CD14-positive monocyte (primary cell): ENCODE measurements at regions not wholly inside any gene's neighbourhood (a gene's known extent, or its start where the extent isn't known, plus 50 kb on each side); places are given as distances from the start of the nearest gene placed in this dataset.

Source experiments
- DNase-seq, 3 donors: peaks; one replicate each; pipeline ENCODE4 v3.0.0-alpha.2; 2011 to 2022
- H2AFZ ChIP-seq: 2 replicates; pipeline ENCODE4 v1.6.0; 2012; ENCODE audit warnings: mild to moderate bottlenecking, low read depth, low read length, inconsistent platforms; ENCODE audit not compliant: insufficient read depth, poor library complexity, severe bottlenecking
- H3K27ac ChIP-seq, 2 donors: 1 replicate in 1 of 2; 2 replicates in 1 of 2; pipeline ENCODE4 v1.5.1; 2012 to 2013; ENCODE audit warnings: low read length in 2 of 2, control low read depth in 1 of 2, inconsistent platforms in 1 of 2, low read depth in 1 of 2, mild to moderate bottlenecking in 1 of 2
- H3K27me3 ChIP-seq, 2 donors: one replicate each; pipeline versions ENCODE4 v1.6.0 to v1.6.1; 2011 to 2013; ENCODE audit warnings: low read length in 2 of 2; ENCODE audit not compliant: control insufficient read depth in 2 of 2, insufficient read depth in 2 of 2
- H3K36me3 ChIP-seq, 2 donors: replicated peaks in 1 of 2; 1 replicate in 1 of 2; 2 replicates in 1 of 2; pipeline versions ENCODE4 v1.5.1 to v1.6.1; 2012 to 2013; ENCODE audit warnings: low read length in 2 of 2, control low read depth in 1 of 2, inconsistent platforms in 1 of 2, mild to moderate bottlenecking in 1 of 2; ENCODE audit not compliant: insufficient read depth in 2 of 2, control insufficient read depth in 1 of 2
- H3K4me1 ChIP-seq, 2 donors: 1 replicate in 1 of 2; 2 replicates in 1 of 2; pipeline versions ENCODE4 v1.5.1 to v1.6.1; 2012 to 2013; ENCODE audit warnings: low read length in 2 of 2, control low read depth in 1 of 2, inconsistent platforms in 1 of 2, mild to moderate bottlenecking in 1 of 2, moderate library complexity in 1 of 2; ENCODE audit not compliant: insufficient read depth in 2 of 2, control insufficient read depth in 1 of 2
- H3K4me2 ChIP-seq: replicated peaks from 2 replicates; pipeline ENCODE3; 2012; ENCODE audit warnings: low read length, moderate library complexity, mild to moderate bottlenecking; ENCODE audit not compliant: poor library complexity, severe bottlenecking; ENCODE audit errors: extremely low read depth
- H3K4me3 ChIP-seq, 3 experiments: fragments of 200-600 bp in 1 of 3; sonication (generic) in 1 of 3; replicated peaks in 1 of 3; 1 replicate in 2 of 3; 2 replicates in 1 of 3; pipeline ENCODE4 v1.5.1; 2011 to 2013; ENCODE audit warnings: low read length in 3 of 3, mild to moderate bottlenecking in 3 of 3, control low read depth in 2 of 3, low read depth in 2 of 3, inconsistent platforms in 1 of 3, moderate library complexity in 1 of 3
- H3K79me2 ChIP-seq: 2 replicates; pipeline ENCODE4 v1.6.0; 2012; ENCODE audit warnings: mild to moderate bottlenecking, control low read depth, inconsistent platforms, low read length, moderate library complexity; ENCODE audit not compliant: insufficient read depth
- H3K9ac ChIP-seq: 2 replicates; pipeline ENCODE4 v1.6.0; 2017; ENCODE audit warnings: low read length, mild to moderate bottlenecking; ENCODE audit not compliant: insufficient read depth, poor library complexity, severe bottlenecking
- H3K9me3 ChIP-seq, 2 donors: replicated peaks in 1 of 2; 1 replicate in 1 of 2; 2 replicates in 1 of 2; pipeline versions ENCODE4 v1.5.1 to v1.6.1; 2012 to 2013; ENCODE audit warnings: low read length in 2 of 2, control low read depth in 1 of 2; ENCODE audit not compliant: control insufficient read depth in 1 of 2, insufficient read depth in 1 of 2
- H4K20me1 ChIP-seq: 2 replicates; pipeline ENCODE4 v1.6.0; 2012; ENCODE audit warnings: mild to moderate bottlenecking, low read length, control low read depth, moderate library complexity; ENCODE audit not compliant: insufficient read depth
- H3K27ac Mint-ChIP-seq, 7 donors: one replicate each; pipeline ENCODE4 v1.8.0; 2020; ENCODE audit warnings: mild to moderate bottlenecking in 7 of 7, mixed read lengths in 7 of 7, moderate library complexity in 6 of 7, inconsistent platforms in 2 of 7
- H3K27me3 Mint-ChIP-seq, 3 donors: one replicate each; pipeline ENCODE4 v1.8.0; 2021 to 2022; ENCODE audit warnings: low read depth in 3 of 3, mild to moderate bottlenecking in 3 of 3, mixed read lengths in 3 of 3, moderate library complexity in 3 of 3, inconsistent platforms in 1 of 3
- H3K36me3 Mint-ChIP-seq, 2 donors: one replicate each; pipeline ENCODE4 v1.8.0; 2020; ENCODE audit warnings: mixed read lengths in 2 of 2, inconsistent platforms in 1 of 2, mild to moderate bottlenecking in 1 of 2
- H3K4me1 Mint-ChIP-seq: one replicate; pipeline ENCODE4 v1.8.0; 2020; ENCODE audit warnings: mild to moderate bottlenecking, mixed read lengths
- H3K4me3 Mint-ChIP-seq, 2 donors: one replicate each; pipeline ENCODE4 v1.8.0; 2020; ENCODE audit warnings: mild to moderate bottlenecking in 2 of 2, mixed read lengths in 2 of 2, moderate library complexity in 1 of 2
- H3K9me3 Mint-ChIP-seq, 7 donors: one replicate each; pipeline ENCODE4 v1.8.0; 2020 to 2022; ENCODE audit warnings: mixed read lengths in 7 of 7, mild to moderate bottlenecking in 6 of 7, moderate library complexity in 6 of 7, inconsistent platforms in 2 of 7
- WGBS: methylation state at CpG from one replicate; pipeline ENCODE4 v1.1.5; 2013; ENCODE audit warnings: missing lambda C conversion rate; ENCODE audit not compliant: insufficient coverage; 5-methylcytosine and 5-hydroxymethylcytosine counted together
- intact Hi-C, 2 donors: fragments of 100-400 bp; cut with micrococcal nuclease; formaldehyde crosslinking; loops; one replicate each; pipeline versions ENCODE4 v1.15.0 to v1.15.1; 2023
- TF ChIP-seq, protein P1 (sequence below): fragments of 200-600 bp; IDR thresholded peaks from one replicate; pipeline ENCODE4 v1.8.0; 2022; ENCODE audit warnings: antibody characterized with exemption, mild to moderate bottlenecking

DNA sequence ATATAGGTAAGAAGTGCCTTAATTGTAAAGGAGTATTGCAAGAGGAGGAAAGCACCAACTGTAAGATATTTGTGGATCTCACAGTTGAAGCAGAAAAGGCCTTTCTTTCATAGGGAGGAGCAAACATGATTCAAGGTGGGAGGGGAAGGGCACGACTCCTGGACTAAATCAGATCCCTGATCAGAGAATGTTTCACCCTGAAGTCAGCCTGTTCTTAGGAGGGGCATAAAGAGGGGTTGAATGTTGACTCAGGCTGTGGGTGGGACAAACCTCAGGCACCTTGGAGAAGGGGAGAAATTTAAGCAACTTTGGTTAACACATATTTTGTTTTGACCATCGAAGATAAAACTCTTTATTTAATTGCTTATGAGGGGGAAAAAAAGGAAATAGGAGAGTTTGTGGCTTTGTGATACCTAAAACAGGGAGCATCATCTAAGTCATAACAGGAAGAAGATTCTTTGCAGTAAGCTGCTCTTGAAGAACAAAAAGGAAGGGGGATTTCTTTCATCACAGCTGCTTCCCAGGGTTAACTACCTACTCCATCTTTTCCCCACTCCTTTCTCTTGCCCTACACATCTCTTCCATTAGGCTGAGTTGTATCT, 158.6 kb upstream of the ZNF267 start:
- Histone ChIP-seq H3K4me2 (peak overlapping the region; percentile 72), H3K36me3 (peaks cover 0 to 13% of the 10 kb centered on the region in 2 donors), H3K9me3 (peaks cover 35 to 46% of the 10 kb centered on the region in 2 donors), H3K4me1 (peaks cover 20 to 22% of the 10 kb centered on the region in 2 donors), H3K27ac (no peak overlapping the region), H3K9ac (no peak overlapping the region), H3K27me3 (no peaks in the 10 kb centered on the region), H3K79me2 (peaks cover 30% of the 10 kb centered on the region), H3K4me3 (peak overlapping the region in 1 of 3 experiments; percentile 91), H4K20me1 (no peaks in the 10 kb centered on the region), H2AFZ (no peak overlapping the region)
- Mint-ChIP-seq H3K27ac (peak overlapping the region in 4 of 7 donors; percentile 11 to 84 (median 71)), H3K4me1 (peaks cover 27% of the 10 kb centered on the region), H3K4me3 (peak overlapping the region in 1 of 2 donors; percentile 33), H3K27me3 (peaks cover 1 to 7% (median 2%) of the 10 kb centered on the region in 3 donors), H3K9me3 (peaks cover 21 to 58% (median 41%) of the 10 kb centered on the region in 7 donors), H3K36me3 (peaks cover 27 to 30% of the 10 kb centered on the region in 2 donors)
- no CpG with 5 or more reads among the region's 2 CpGs for WGBS
- DNase-seq = peak in 1 of 3 donors; percentile 11
- intact Hi-C loops = no loop called here
- TF ChIP-seq, protein P1, sequence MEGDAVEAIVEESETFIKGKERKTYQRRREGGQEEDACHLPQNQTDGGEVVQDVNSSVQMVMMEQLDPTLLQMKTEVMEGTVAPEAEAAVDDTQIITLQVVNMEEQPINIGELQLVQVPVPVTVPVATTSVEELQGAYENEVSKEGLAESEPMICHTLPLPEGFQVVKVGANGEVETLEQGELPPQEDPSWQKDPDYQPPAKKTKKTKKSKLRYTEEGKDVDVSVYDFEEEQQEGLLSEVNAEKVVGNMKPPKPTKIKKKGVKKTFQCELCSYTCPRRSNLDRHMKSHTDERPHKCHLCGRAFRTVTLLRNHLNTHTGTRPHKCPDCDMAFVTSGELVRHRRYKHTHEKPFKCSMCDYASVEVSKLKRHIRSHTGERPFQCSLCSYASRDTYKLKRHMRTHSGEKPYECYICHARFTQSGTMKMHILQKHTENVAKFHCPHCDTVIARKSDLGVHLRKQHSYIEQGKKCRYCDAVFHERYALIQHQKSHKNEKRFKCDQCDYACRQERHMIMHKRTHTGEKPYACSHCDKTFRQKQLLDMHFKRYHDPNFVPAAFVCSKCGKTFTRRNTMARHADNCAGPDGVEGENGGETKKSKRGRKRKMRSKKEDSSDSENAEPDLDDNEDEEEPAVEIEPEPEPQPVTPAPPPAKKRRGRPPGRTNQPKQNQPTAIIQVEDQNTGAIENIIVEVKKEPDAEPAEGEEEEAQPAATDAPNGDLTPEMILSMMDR = no peak

DNA sequence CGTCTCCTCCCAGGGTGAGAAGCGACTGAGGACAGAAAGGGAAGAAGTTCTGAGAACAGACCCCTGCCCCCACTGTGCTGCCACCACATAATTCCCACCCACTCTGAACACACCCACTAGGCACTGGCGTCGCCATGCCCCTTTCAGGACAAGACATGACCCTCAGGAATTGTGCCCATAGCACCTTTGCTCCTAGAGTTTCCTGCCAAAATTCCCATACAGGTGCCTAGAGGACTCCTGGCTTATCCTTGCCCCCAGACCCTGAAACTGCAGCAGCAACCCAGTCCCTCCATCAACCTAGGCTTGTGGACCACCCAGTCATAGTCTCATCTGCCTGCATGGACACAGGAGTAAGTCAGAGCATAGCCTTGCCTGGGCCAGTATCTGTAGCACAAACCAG, 157.7 kb upstream of the ZNF267 start:
- Mint-ChIP-seq H3K36me3 (peaks cover 27 to 30% of the 10 kb centered on the region in 2 donors), H3K27ac (peak overlapping the region in 1 of 7 donors; percentile 60), H3K4me3 (no peak overlapping the region), H3K4me1 (peaks cover 27% of the 10 kb centered on the region), H3K27me3 (peaks cover 0 to 4% (median 2%) of the 10 kb centered on the region in 3 donors), H3K9me3 (peaks cover 24 to 65% (median 43%) of the 10 kb centered on the region in 7 donors)
- peaks cover 0 to 13% of the 10 kb centered on the region in 2 donors for H3K36me3 ChIP-seq
- no peak overlapping the region for H3K9ac ChIP-seq
- TF ChIP-seq, protein P1 = no peak
- intact Hi-C loops = no loop called here
- H3K27me3 ChIP-seq = no peaks in the 10 kb centered on the region
- peaks cover 20 to 22% of the 10 kb centered on the region in 2 donors for H3K4me1 ChIP-seq
- no peak overlapping the region for H3K4me2 ChIP-seq
- no peak for DNase-seq
- no peak overlapping the region for H2AFZ ChIP-seq
- no peak overlapping the region for H3K27ac ChIP-seq
- peaks cover 39 to 49% of the 10 kb centered on the region in 2 donors for H3K9me3 ChIP-seq
- no peaks in the 10 kb centered on the region for H4K20me1 ChIP-seq
- H3K79me2 ChIP-seq = peaks cover 30% of the 10 kb centered on the region
- WGBS = 100% methylated on average over 4 of the region's 4 CpGs
- H3K4me3 ChIP-seq = no peak overlapping the region
